ENCODE measurements at regions not wholly inside any gene's neighbourhood (a gene's known extent, or its start where the extent isn't known, plus 50 kb on each side); places are given as distances from the start of the nearest gene placed in this dataset.

DNA sequence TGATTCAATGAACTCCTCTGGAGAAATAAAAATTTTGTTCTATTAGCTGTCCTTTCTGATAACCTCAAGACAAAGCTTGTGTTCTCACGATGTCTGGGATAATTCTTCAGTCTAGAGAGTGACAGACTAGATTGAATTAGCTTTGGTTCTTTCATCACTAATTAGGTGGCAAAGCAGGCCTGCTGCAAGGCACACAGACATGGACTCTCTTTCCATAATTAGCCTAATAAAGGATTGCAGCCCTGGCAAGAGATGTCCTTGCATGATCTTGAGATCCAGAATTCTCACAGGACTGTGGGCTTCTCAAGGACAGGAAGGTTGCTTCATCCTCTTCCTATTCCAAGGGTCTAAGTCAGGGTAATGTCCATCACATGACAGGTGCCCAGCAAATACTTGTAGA, 245.6 kb upstream of the ZC3H12C start:
- no peaks in the 10 kb centered on the region for H3K9me3 ChIP-seq
- DNase-seq, result no peak
- WGBS, 2 donors, result 78 to 88% methylated on average over 1 of the region's 1 CpG
- intact Hi-C loops (cut with DNase I), result no loop called here
- no peaks in the 10 kb centered on the region for H3K4me1 ChIP-seq
- no peak overlapping the region for H3K4me3 ChIP-seq
- H3K27ac ChIP-seq, result no peak overlapping the region
- H3K27me3 ChIP-seq, result no peaks in the 10 kb centered on the region
- TF ChIP-seq EP300 (IDR thresholded peaks at IDR 0.05) (no peak), POLR2AphosphoS5 (IDR thresholded peaks at IDR 0.05) (no peak), POLR2A (IDR thresholded peaks at IDR 0.05) (no peak)
- TF ChIP-seq, protein P1, sequence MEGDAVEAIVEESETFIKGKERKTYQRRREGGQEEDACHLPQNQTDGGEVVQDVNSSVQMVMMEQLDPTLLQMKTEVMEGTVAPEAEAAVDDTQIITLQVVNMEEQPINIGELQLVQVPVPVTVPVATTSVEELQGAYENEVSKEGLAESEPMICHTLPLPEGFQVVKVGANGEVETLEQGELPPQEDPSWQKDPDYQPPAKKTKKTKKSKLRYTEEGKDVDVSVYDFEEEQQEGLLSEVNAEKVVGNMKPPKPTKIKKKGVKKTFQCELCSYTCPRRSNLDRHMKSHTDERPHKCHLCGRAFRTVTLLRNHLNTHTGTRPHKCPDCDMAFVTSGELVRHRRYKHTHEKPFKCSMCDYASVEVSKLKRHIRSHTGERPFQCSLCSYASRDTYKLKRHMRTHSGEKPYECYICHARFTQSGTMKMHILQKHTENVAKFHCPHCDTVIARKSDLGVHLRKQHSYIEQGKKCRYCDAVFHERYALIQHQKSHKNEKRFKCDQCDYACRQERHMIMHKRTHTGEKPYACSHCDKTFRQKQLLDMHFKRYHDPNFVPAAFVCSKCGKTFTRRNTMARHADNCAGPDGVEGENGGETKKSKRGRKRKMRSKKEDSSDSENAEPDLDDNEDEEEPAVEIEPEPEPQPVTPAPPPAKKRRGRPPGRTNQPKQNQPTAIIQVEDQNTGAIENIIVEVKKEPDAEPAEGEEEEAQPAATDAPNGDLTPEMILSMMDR (IDR thresholded peaks at IDR 0.05), result no peak
- H3K36me3 ChIP-seq, result no peaks in the 10 kb centered on the region

DNA sequence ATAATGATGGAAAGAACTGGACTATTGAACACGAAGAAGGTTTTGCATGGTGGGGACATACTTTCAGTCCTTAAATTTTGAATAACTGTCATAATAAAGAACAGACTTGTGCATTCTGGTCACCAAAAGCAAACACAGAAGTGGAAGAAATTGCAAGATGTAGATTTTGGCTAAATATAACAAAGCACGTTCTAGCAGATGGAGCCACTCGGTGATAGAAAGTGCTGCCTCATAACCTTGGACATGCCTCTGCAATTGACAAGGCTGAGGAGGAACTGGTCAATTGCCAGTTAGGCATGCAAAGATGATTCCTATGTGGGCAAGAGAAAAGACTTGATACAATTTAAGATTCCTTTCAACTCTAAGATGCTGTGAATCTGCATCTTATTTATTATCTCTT, 244.1 kb upstream of the ZC3H12C start:
- no peak overlapping the region for H3K27ac ChIP-seq
- no peaks in the 10 kb centered on the region for H3K4me1 ChIP-seq
- no peaks in the 10 kb centered on the region for H3K9me3 ChIP-seq
- TF ChIP-seq POLR2A (IDR thresholded peaks at IDR 0.05) (no peak), POLR2AphosphoS5 (IDR thresholded peaks at IDR 0.05) (no peak), EP300 (IDR thresholded peaks at IDR 0.05) (no peak)
- TF ChIP-seq, protein P1 (IDR thresholded peaks at IDR 0.05), result no peak
- H3K27me3 ChIP-seq, result no peaks in the 10 kb centered on the region
- intact Hi-C loops (cut with DNase I), result no loop called here
- no peak for DNase-seq
- H3K4me3 ChIP-seq, result no peak overlapping the region
- H3K36me3 ChIP-seq, result no peaks in the 10 kb centered on the region
- whole genome bisulfite sequencing, 2 donors, result 95% methylated on average over 3 of the region's 3 CpGs

DNA sequence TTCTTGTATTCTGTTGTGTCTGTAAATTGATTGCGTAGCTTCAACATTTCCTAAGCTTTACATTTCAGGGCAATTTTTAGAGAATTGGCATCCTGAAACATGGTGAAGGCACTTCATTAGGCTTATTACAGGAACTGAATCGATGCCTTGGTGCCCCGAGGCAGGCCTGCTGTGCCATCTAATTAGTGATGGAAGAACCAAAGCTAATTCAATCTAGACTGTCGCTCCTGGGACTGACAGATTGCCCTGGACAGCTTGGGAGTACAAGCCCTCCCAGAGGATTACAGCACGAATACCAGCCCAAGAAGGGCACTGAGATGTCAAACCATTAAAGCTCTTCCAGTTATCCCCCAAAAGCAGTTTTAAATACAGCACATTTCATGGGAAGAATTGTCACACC, 243.2 kb upstream of the ZC3H12C start:
- intact Hi-C loops (cut with DNase I), result no loop called here
- WGBS, 2 donors, result 81 to 87% methylated on average over 5 of the region's 5 CpGs

DNA sequence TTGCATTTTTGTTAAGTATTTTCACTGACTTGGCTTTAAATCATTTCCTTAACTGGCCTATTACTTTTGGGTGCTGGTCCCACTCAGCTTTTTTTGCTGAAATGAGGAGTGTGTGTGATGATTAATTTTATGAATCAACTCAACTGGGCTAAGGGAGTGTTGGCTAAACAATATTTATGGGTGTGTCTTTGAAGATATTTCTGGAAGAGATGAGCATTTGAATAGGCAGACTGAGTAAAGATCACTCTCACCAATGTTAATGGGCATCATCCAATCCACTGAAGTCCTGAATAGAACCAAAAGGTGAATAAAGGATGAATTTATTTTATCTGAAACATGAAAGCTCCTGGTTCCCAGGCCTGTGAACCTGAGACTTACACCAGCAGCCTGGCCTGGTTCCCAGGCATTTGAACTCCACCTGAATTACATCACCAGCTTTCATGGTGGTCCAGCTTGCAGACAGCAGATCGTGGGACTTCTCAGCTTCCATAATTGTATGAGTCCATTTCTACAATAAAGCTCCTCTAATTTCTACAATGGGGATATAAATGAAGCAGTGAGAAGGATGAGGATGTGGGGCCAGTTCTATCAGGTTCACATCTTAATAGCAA, 241.3 kb upstream of the ZC3H12C start:
- Histone ChIP-seq H3K27me3 (no peaks in the 10 kb centered on the region), H3K4me1 (no peaks in the 10 kb centered on the region), H3K4me3 (no peak overlapping the region), H3K27ac (no peak overlapping the region), H3K36me3 (no peaks in the 10 kb centered on the region), H3K9me3 (no peaks in the 10 kb centered on the region)
- 63 to 71% methylated on average over 1 of the region's 1 CpG for WGBS, 2 donors
- intact Hi-C loops (cut with DNase I), result no loop called here
- TF ChIP-seq POLR2A (IDR thresholded peaks at IDR 0.05) (no peak), POLR2AphosphoS5 (IDR thresholded peaks at IDR 0.05) (no peak), EP300 (IDR thresholded peaks at IDR 0.05) (no peak)
- TF ChIP-seq, protein P1 (IDR thresholded peaks at IDR 0.05), result no peak
- no peak for DNase-seq

More for the DNA sequence above, 243.2 kb upstream of the ZC3H12C start:
- DNase-seq, result no peak
- H3K4me3 ChIP-seq, result no peak overlapping the region
- H3K9me3 ChIP-seq, result no peaks in the 10 kb centered on the region
- no peaks in the 10 kb centered on the region for H3K4me1 ChIP-seq
- TF ChIP-seq, protein P1 (IDR thresholded peaks at IDR 0.05), result no peak
- TF ChIP-seq POLR2A (IDR thresholded peaks at IDR 0.05) (no peak), EP300 (IDR thresholded peaks at IDR 0.05) (no peak), POLR2AphosphoS5 (IDR thresholded peaks at IDR 0.05) (no peak)
- H3K27me3 ChIP-seq, result no peaks in the 10 kb centered on the region
- H3K36me3 ChIP-seq, result no peaks in the 10 kb centered on the region
- no peak overlapping the region for H3K27ac ChIP-seq
